Cardiac fibroblast (primary cell): ENCODE measurements at regions not wholly inside any gene's neighbourhood (a gene's known extent, or its start where the extent isn't known, plus 50 kb on each side); places are given as distances from the start of the nearest gene placed in this dataset.

ENCODE experiments used
- DNase-seq, 2 donors: peaks; one replicate each; pipeline versions ENCODE4 v3.0.0 to v3.0.0-alpha.2; 2010; ENCODE audit warnings: low read depth in 2 of 2
- H3K4me3 ChIP-seq, 2 donors: replicated peaks in 1 of 2; 1 replicate in 1 of 2; 2 replicates in 1 of 2; pipeline ENCODE4 v1.5.1; 2011; ENCODE audit warnings: low read depth in 2 of 2, low read length in 2 of 2, mild to moderate bottlenecking in 2 of 2, moderate library complexity in 1 of 2
- TF ChIP-seq, protein P1 (sequence below): IDR thresholded peaks from one replicate; pipeline ENCODE4 v1.5.1; 2011; ENCODE audit warnings: low read depth, mild to moderate bottlenecking, low read length, inconsistent platforms

DNA sequence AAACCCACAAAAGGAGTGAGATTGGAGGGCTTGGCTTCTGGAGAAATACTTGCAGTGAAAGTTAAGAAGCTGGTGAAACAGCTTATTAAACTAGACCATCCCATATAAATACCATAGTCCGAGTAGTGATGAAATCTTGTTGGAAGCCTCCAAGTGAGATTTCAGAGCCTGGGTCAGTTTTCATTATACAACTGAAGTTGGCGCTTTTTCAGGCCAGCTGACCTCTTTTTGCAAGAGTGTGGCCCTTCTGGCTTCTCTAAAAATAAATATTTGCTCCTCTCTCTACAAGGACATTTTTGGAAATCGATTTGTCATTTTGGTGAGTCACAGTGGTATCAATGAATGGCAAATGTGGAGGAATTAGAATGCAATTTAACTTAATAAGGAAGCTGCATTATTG lies 51.2 kb upstream of the THRB start:
- DNase-seq, result peak; percentile 7 to 71
- TF ChIP-seq, protein P1, sequence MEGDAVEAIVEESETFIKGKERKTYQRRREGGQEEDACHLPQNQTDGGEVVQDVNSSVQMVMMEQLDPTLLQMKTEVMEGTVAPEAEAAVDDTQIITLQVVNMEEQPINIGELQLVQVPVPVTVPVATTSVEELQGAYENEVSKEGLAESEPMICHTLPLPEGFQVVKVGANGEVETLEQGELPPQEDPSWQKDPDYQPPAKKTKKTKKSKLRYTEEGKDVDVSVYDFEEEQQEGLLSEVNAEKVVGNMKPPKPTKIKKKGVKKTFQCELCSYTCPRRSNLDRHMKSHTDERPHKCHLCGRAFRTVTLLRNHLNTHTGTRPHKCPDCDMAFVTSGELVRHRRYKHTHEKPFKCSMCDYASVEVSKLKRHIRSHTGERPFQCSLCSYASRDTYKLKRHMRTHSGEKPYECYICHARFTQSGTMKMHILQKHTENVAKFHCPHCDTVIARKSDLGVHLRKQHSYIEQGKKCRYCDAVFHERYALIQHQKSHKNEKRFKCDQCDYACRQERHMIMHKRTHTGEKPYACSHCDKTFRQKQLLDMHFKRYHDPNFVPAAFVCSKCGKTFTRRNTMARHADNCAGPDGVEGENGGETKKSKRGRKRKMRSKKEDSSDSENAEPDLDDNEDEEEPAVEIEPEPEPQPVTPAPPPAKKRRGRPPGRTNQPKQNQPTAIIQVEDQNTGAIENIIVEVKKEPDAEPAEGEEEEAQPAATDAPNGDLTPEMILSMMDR, result no peak
- H3K4me3 ChIP-seq, result no peak overlapping the region

DNA sequence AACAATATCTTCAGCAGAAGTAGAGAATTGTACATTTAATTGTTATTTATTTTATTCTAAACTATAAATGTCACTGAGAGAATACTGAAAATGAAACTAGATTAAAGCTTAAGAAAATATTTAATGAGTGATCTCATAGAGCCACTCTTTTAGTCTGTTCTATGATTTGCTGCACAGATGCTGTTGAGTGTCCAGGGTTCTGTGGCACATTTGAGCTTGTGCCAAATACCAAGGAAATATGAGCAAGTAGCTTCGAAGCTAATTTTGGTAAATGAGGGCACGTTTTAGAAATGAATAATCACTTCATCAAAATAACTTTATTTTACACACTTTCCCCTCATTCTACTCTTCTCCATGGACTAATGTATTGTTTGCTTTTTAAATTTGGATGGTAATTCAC lies 53.6 kb upstream of the THRB start:
- DNase-seq, result peak in 1 of 2 donors; percentile 12
- H3K4me3 ChIP-seq, result no peak overlapping the region
- TF ChIP-seq, protein P1, result no peak

DNA sequence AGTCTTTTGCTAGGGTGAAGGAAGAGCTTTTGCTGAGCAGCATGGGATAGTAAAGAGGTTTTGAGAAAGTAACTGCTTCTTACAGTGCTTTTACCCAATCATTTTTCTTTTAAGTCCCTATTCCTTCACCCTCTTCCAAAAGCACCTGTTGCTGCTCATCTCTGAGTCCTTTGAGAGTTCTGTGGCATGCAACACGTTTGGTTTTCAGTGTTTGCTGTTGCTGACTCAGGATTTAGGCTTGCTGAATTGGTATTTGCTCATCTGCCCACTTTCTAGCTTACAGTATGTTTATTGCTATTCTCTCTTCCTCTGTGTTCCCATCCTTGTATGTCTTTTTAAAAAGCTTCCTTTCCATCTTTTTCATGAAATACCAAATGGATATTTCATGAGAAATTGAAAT lies 55.9 kb upstream of the THRB start:
- TF ChIP-seq, protein P1, result no peak
- DNase-seq, result peak in 1 of 2 donors; percentile 20
- no peak overlapping the region for H3K4me3 ChIP-seq

DNA sequence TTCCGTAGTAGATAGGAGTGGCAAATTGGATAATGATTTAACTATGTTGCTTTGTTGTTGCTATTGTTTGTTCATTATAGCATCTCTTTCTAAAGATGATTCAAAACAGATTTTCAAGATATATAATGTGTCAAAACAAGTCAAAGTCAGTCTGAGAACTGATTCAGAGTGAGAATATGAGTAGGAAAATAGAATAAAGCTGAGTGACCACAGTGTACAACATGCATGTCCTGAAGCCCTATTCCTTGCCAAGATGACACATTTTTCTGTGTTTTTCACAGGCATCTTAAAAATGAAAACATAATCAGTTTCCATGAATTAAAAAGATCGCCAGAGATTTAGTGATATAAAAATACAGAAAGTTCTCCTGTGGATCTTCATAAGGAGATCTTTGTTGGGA lies 57.0 kb upstream of the THRB start:
- H3K4me3 ChIP-seq, result no peak overlapping the region
- TF ChIP-seq, protein P1, result no peak

DNA sequence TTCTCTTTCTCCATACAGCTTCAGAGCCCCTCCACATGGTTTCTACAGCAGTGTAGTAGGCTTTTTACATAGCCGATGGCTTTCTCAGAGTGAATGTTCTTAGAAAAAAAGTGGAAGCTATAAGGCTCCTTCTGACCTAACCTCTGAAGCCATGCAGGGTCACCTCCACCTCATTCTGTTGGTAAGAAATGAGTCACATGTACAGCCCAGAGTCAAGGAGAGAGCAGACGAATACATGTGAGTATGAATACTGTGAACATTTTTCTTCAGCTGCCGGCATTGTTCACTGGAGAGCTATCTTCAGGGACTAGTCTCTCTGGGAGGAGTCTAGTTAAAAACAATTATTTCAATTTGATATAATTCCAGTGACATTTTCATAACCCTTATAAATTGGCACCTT lies 68.2 kb upstream of the THRB start:
- DNase-seq, result no peak
- H3K4me3 ChIP-seq, result no peak overlapping the region
- TF ChIP-seq, protein P1, result no peak

More for the DNA sequence above, 57.0 kb upstream of the THRB start:
- DNase-seq, result no peak

DNA sequence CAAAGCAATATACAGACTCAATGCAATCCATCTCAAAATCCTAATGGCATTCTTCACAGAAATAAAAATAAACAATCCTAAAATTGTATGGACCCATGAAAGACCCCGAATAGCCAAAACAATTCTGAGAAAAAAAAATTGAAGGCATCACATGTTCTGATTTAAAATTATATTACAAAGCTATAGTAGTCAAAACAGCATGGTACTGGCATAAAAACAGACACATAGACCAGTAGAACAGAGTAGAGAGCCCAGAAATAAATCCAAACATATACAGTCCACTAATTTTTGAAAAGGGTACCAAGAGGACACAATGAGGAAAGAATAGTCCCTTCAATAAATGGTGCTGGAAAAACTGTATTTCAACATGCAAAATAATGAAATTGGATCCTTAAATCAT lies 70.4 kb upstream of the THRB start:
- no peak overlapping the region for H3K4me3 ChIP-seq
- TF ChIP-seq, protein P1, result no peak
- DNase-seq, result no peak

DNA sequence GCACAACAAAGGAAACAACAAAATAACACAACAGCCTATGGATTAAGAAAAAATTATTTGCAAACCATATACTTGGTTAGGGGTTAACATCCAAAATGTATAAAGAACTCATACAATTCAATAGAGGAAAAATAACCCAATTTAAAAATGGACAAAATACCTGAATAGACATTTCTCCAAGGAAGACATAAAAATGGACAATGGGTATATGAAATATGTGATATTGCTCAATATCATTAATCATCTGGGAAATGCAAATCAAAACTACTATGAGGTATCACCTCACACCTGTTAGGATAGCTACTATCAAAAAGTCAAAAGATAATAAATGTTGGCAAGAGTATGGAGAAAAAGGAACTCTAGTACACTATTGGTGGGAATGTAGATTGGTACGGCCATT lies 71.0 kb upstream of the THRB start:
- no peak overlapping the region for H3K4me3 ChIP-seq
- no peak for DNase-seq
- TF ChIP-seq, protein P1, result no peak
